Mononuclear cell (primary cell): ENCODE measurements at regions not wholly inside any gene's neighbourhood (a gene's known extent, or its start where the extent isn't known, plus 50 kb on each side); places are given as distances from the start of the nearest gene placed in this dataset.
"Not testable (repeated sequence)": the region's sequence is repeated elsewhere in the genome, so short reads cannot be mapped to it uniquely, and the experiment has no call there.

Experiments
- H3K27me3 ChIP-seq: 2 replicates; pipeline ENCODE4 v1.6.0; 2011; ENCODE audit warnings: low read length, control low read depth; ENCODE audit not compliant: insufficient read depth
- H3K4me1 ChIP-seq: 2 replicates; pipeline ENCODE4 v1.5.1; 2011; ENCODE audit warnings: mild to moderate bottlenecking, low read length, control low read depth; ENCODE audit not compliant: insufficient read depth
- H3K4me3 ChIP-seq: 2 replicates; pipeline ENCODE4 v1.5.1; 2011; ENCODE audit warnings: mild to moderate bottlenecking, low read length, moderate library complexity
- H3K9me3 ChIP-seq: 2 replicates; pipeline ENCODE4 v1.5.1; 2011; ENCODE audit warnings: low read depth, mild to moderate bottlenecking, control low read depth, low read length

DNA sequence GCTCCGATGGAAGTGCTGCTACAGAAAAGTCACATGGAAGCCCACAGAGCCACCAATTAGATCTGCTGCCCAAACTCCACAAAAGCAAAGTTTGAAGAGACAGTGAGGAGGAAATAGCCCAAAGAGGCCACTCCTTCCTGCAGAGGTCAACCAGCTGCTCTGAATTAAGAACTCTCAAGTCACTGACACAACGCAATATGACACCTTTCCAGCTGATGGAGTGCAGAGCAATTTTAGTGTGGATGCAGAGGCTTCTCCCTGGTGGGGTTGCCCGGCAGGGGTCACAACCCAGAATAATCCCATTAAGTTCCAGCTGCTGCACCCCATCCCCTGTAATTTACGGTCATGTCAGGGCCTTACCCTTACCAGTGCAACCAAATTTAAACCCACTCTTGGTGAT, 361.9 kb upstream of the JARID2 start:
- Histone ChIP-seq H3K9me3 (no peaks in the 10 kb centered on the region), H3K4me1 (peaks cover 58% of the 10 kb centered on the region), H3K4me3 (no peak overlapping the region), H3K27me3 (no peaks in the 10 kb centered on the region)

DNA sequence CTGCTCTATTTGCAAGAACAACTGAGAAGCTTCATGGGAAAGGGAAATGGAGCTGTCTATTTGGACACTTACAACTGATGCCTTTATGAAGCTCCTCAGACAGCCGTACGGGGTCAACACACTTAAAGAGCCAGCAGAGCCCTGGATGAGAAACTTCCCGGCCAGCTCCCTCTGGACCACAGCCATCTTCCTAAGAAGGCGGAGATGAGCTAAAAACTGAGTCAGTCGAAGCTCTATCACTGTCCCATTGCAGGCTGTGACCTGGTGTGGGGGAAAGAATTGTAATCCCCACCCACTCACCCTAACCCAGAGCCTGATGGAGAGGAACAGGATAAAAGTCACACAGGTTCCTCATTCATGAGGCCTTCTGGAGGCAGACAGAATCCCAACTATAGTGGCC, 360.4 kb upstream of the JARID2 start:
- no peaks in the 10 kb centered on the region for H3K27me3 ChIP-seq
- peaks cover 56% of the 10 kb centered on the region for H3K4me1 ChIP-seq
- no peaks in the 10 kb centered on the region for H3K9me3 ChIP-seq
- H3K4me3 ChIP-seq: no peak overlapping the region

- Histone ChIP-seq H3K27me3 (no peaks in the 10 kb centered on the region), H3K4me3 (no peak overlapping the region), H3K9me3 (no peaks in the 10 kb centered on the region), H3K4me1 (peaks cover 44% of the 10 kb centered on the region)
Measured at GRCh38 chr6:14887181-14887580, 358.7 kb upstream of the JARID2 start.

- Histone ChIP-seq H3K4me3 (no peak overlapping the region), H3K27me3 (no peaks in the 10 kb centered on the region), H3K9me3 (no peaks in the 10 kb centered on the region), H3K4me1 (peaks cover 40% of the 10 kb centered on the region)
Measured at GRCh38 chr6:14887986-14888574, 357.8 kb upstream of the JARID2 start.

- no peak overlapping the region for H3K4me3 ChIP-seq
- no peaks in the 10 kb centered on the region for H3K9me3 ChIP-seq
- no peaks in the 10 kb centered on the region for H3K27me3 ChIP-seq
- peaks cover 35% of the 10 kb centered on the region for H3K4me1 ChIP-seq
Measured at GRCh38 chr6:14888575-14889000, 357.3 kb upstream of the JARID2 start.

- peaks cover 29% of the 10 kb centered on the region for H3K4me1 ChIP-seq
- H3K4me3 ChIP-seq: no peak overlapping the region
Measured at GRCh38 chr6:14889188-14889587, 356.7 kb upstream of the JARID2 start.

DNA sequence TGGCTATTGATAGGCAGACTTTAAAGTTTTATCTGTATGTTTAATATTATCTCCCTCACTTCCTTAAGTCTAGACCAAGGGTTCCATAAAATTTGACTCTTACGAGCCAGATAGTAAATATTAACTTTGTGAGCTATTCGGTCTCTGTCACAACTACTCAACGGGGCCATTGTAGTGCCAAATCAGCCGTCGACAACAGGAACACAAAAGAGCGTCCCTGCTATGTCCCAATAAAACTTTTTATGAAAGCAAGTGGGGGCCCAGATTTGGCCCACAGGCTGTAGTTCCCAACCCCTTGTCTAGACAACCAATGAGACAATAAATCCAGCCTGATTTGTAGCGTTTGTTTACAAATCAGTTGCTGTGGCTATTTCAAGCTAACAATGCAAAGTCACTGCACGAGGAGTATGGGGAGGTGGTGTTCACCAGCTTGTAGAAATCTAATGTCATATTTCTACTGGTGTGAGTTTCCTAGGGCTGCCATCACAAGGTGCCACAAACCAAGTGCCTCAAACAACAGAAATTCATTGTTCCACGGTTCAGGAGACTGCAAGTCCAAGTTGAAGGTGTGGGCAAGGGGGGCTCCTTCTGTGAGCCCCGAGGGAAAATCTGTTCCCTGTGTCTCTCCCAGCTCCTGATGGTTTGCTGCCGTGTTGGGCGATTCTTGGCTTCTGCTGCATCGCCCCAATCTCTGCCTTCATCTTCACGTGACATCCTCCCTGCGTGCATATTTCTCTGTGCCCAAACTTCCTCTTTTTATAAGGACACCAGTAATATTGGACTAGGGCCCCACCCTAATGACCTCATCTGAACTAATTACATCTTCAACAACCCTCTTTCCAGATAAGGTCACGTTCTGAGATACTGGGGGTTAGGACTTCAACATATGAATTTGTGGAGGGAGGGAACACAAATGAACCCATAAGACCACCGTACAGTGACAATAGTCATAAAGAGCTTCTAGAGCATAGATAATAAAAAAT, 356.0 kb upstream of the JARID2 start:
- no peaks in the 10 kb centered on the region for H3K9me3 ChIP-seq
- no peak overlapping the region for H3K4me3 ChIP-seq
- H3K27me3 ChIP-seq: no peaks in the 10 kb centered on the region
- H3K4me1 ChIP-seq: peaks cover 22% of the 10 kb centered on the region

More at GRCh38 chr6:14889188-14889587, 356.7 kb upstream of the JARID2 start:
- Histone ChIP-seq H3K27me3 (no peaks in the 10 kb centered on the region), H3K9me3 (no peaks in the 10 kb centered on the region)

GRCh38 chr6:14891820-14892375, 354.0 kb upstream of the JARID2 start:
- not testable (repeated sequence) for H3K4me3 ChIP-seq, H3K27me3 ChIP-seq, H3K9me3 ChIP-seq
- H3K4me1 ChIP-seq: peaks cover 12% of the 10 kb centered on the region

DNA sequence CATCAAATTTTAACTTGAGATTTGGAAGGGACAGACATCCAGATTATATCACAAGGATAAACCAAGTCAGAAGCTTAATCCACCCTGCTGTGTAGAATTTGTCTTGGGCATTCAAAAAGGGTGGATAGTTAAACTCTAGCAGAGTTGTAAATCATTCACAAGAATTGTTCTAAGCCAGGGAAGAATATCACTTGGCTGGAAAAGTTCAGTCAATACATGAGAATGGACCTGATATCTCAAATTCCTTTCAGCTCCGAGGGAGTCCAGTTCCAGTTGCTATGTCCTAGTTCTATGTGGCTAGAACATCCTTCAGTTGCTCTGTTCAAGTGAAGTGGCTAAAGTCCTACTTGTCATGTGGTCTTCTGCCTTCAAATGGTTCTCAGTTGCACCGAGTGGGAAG, 351.8 kb upstream of the JARID2 start:
- Histone ChIP-seq H3K4me3 (no peak overlapping the region), H3K27me3 (no peaks in the 10 kb centered on the region), H3K9me3 (no peaks in the 10 kb centered on the region), H3K4me1 (peaks cover 17% of the 10 kb centered on the region)

- Histone ChIP-seq H3K27me3 (no peaks in the 10 kb centered on the region), H3K9me3 (no peaks in the 10 kb centered on the region), H3K4me3 (no peak overlapping the region), H3K4me1 (peaks cover 12% of the 10 kb centered on the region)
Measured at GRCh38 chr6:14896475-14896874, 349.4 kb upstream of the JARID2 start.

DNA sequence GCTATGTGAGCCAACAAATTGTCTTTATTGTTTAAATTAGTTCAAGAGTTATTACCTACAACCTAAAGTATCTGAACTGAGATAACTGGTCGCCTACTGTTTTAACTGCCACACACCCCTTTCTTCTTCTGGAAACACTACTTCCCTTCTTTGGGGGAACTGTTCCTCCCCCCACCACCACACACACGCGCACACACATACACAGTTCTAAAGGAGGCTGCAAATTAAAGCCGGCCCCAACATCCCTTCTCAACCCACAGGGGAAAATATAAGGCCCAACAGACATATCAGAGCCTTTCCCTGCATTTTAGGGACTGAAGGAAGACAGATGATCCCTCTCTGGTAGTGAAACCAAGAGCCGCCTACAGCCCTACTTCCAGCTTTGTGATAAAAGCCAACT, 348.0 kb upstream of the JARID2 start:
- no peaks in the 10 kb centered on the region for H3K9me3 ChIP-seq
- no peaks in the 10 kb centered on the region for H3K27me3 ChIP-seq
- no peak overlapping the region for H3K4me3 ChIP-seq
- H3K4me1 ChIP-seq: peaks cover 12% of the 10 kb centered on the region

DNA sequence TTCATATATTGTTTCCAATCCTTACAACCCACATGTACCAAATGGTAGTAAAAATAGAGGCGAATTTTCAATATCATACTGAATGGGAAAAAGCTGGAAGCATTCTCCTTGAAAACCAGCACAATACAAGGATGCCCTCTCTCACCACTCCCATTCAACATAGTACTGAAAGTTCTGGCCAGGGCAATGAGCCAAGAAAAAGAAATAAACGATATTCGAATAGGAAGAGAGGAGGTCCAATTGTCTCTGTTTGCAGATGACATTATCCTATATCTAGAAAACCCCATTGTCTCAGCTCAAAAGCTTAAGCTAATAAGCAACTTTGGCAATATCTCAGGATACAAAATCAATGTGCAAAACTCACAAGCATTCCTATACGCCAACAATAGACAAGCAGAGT, 346.4 kb upstream of the JARID2 start:
- not testable (repeated sequence) for H3K9me3 ChIP-seq, H3K27me3 ChIP-seq, H3K4me3 ChIP-seq
- peaks cover 27% of the 10 kb centered on the region for H3K4me1 ChIP-seq

DNA sequence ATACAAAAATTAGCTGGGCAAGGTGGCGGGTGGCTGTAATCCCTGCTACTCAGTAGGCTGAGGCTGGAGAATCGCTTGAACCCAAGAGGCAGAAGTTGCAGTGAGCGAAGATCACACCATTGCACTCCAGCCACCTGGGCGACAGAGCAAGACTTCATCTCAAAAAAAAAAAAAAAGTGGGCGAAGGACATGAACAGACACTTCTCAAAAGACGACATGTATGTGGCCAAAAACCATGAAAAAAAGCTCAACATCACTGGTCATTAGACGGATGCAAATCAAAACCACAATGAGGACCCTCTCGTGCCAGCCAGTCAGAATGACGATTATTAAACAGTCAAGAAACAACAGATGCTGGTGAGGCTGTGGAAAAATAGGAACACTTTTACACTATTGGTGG, 344.9 kb upstream of the JARID2 start:
- H3K4me3 ChIP-seq: no peak overlapping the region
- H3K9me3 ChIP-seq: no peaks in the 10 kb centered on the region
- H3K27me3 ChIP-seq: no peaks in the 10 kb centered on the region
- H3K4me1 ChIP-seq: peaks cover 27% of the 10 kb centered on the region

DNA sequence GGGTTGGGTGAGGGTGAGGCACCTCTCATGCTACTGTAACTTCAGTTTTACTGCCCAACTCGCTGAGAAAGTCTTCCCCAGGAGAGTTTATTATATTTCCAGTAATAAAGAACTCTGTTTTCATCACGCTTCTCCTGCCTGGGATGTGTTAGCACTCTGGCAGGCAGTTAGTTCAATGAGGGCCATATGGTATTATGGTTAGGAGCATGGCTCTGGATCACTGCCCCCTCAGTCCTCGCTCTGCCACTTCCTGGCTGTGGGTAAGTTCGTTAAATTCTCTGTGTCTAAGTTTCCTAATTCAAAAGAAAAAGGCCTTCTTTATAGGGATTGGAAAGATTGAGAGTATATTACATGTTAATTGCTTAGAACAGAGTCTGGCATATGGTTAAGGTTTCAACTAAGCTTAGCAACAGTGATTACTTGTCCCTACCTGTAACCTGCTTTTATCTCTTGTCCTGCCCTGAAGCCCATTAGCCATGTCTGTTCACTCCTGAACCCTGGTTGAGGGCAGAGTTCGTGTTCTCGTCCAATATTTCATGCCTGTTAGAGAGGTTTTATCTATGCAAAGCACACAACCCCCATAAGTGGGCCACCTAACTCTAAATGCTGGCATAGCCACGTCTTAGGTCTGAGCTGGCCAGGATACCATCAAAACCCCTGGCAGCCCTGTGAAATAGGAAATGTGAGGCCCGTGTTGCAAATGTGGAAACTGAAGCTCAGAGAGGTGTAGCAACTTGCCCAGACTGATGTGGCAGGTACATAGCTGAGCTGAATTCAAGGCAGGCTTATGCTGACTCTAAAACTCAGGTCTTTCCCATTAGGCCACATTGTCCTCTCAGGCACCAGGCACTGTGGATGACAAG, 342.5 kb upstream of the JARID2 start:
- H3K4me1 ChIP-seq: peaks cover 15% of the 10 kb centered on the region

GRCh38 chr6:14905201-14905600, 340.7 kb upstream of the JARID2 start:
- no peaks in the 10 kb centered on the region for H3K27me3 ChIP-seq
- H3K4me1 ChIP-seq: peaks cover 21% of the 10 kb centered on the region
- H3K9me3 ChIP-seq: no peaks in the 10 kb centered on the region
- no peak overlapping the region for H3K4me3 ChIP-seq

More for the DNA sequence above, 342.5 kb upstream of the JARID2 start:
- H3K9me3 ChIP-seq: no peaks in the 10 kb centered on the region
- no peaks in the 10 kb centered on the region for H3K27me3 ChIP-seq
- H3K4me3 ChIP-seq: no peak overlapping the region
